Spleen (tissue), 7 donors: ENCODE measurements at regions not wholly inside any gene's neighbourhood (a gene's known extent, or its start where the extent isn't known, plus 50 kb on each side); places are given as distances from the start of the nearest gene placed in this dataset.

Experiments
- POLR2A ChIP-seq, 3 donors: fragments of 450-650 bp; IDR thresholded peaks; one replicate each; pipeline ENCODE4 v1.5.1; 2017; ENCODE audit warnings: antibody characterized with exemption in 3 of 3, mild to moderate bottlenecking in 1 of 3
- TF ChIP-seq, protein P1 (sequence below), 11 experiments: fragments of 200-600 bp in 7 of 11; fragments of 450-650 bp in 4 of 11; sonication (generic) in 4 of 11; IDR thresholded peaks in 8 of 11; conservative IDR thresholded peaks in 3 of 11; 1 replicate in 7 of 11; 2 replicates in 4 of 11; pipeline versions ENCODE4 v1.4.0 to v1.8.0; 2016 to 2021; ENCODE audit warnings: antibody characterized with exemption in 11 of 11, inconsistent platforms in 4 of 11, mild to moderate bottlenecking in 1 of 11
- donor health status: DM: no; HTN: no; CAD: no; lungs with moderate emphysema.
- donor health status: DM: no; HTN: no; CAD: no.
- donor health status: DM: no; HTN: no; CAD: no.

DNA sequence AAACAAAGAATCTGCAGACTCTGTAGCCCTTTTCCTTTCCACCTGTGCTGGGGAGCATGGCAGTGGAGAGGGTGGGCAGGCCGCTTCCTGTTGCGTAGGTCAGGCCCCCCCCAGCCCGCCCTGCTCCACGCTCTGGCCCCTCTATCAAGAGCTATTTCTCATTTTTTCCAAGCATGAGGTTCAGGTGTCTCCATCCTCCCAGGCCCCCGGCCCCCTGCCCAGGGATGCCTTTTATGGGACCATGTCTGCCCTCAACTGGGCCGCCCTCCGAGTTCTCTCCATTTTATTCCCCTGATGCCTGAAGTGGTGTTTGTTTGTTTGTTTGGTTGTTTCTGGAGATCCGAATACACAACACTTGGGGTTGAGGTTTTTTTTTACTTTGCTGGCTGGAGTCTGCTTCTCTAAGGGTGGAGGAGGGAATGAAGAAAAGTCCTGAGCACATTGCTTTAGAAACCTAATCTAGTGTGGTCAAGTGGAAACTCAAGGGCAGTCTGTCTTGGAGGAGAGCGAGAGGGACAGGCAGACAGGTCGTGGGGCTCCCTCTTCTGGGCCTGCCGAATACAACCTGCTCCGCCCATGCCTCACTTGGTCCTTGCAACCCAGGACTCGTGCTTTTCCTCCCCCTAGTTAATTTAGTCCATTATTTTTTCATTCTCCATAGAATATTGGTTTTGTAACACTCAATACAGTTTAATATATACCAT, 176.5 kb upstream of the LYSMD4 start:
- TF ChIP-seq, protein P1, sequence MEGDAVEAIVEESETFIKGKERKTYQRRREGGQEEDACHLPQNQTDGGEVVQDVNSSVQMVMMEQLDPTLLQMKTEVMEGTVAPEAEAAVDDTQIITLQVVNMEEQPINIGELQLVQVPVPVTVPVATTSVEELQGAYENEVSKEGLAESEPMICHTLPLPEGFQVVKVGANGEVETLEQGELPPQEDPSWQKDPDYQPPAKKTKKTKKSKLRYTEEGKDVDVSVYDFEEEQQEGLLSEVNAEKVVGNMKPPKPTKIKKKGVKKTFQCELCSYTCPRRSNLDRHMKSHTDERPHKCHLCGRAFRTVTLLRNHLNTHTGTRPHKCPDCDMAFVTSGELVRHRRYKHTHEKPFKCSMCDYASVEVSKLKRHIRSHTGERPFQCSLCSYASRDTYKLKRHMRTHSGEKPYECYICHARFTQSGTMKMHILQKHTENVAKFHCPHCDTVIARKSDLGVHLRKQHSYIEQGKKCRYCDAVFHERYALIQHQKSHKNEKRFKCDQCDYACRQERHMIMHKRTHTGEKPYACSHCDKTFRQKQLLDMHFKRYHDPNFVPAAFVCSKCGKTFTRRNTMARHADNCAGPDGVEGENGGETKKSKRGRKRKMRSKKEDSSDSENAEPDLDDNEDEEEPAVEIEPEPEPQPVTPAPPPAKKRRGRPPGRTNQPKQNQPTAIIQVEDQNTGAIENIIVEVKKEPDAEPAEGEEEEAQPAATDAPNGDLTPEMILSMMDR (IDR thresholded peaks at IDR 0.05 in 8 of 11, conservative IDR thresholded peaks at IDR 0.05 in 3 of 11): no peak
- no peak for TF ChIP-seq POLR2A (IDR thresholded peaks at IDR 0.05)
